ENCODE measurements at regions not wholly inside any gene's neighbourhood (a gene's known extent, or its start where the extent isn't known, plus 50 kb on each side); places are given as distances from the start of the nearest gene placed in this dataset.

GRCh38 chr12:25827141-25827540, 131.3 kb upstream of the RASSF8 start:
- H3K79me2 ChIP-seq (ENCODE audit: control insufficient read depth, insufficient read depth, low read length) = no peaks in the 10 kb centered on the region
- H3K27me3 ChIP-seq (ENCODE audit: control insufficient read depth, extremely low read depth, insufficient read depth, low read length) = no peaks in the 10 kb centered on the region
- TF ChIP-seq CTCF (optimal IDR thresholded peaks at IDR 0.05 in 1 of 3, IDR thresholded peaks at IDR 0.05 in 1 of 3, conservative IDR thresholded peaks at IDR 0.05 in 1 of 3; ENCODE audit: extremely low read depth in 1 of 3, insufficient read depth in 2 of 3, low read length in 3 of 3) = no peak
- TF ChIP-seq EZH2 (IDR thresholded peaks at IDR 0.05; ENCODE audit: low read length) = no peak
- H3K4me3 ChIP-seq (ENCODE audit: control insufficient read depth in 2 of 3, extremely low read depth in 1 of 3, insufficient read depth in 2 of 3, low read depth in 1 of 3, low read length in 3 of 3) = no peak overlapping the region
- no peaks in the 10 kb centered on the region for H4K20me1 ChIP-seq (ENCODE audit: control insufficient read depth, extremely low read depth, insufficient read depth, low read length)
- no peak overlapping the region for H3K27ac ChIP-seq (ENCODE audit: control insufficient read depth, insufficient read depth, low read length)
- no peaks in the 10 kb centered on the region for H3K9me3 ChIP-seq (ENCODE audit: control insufficient read depth, low read depth, low read length)
- dilution Hi-C loops (cut with MboI; ENCODE audit: extremely low pct_ligation_motif_present, low sequenced_read_pairs) = no loop called here
- H3K4me2 ChIP-seq (ENCODE audit: control insufficient read depth, extremely low read depth, insufficient read depth, low read depth, low read length) = no peak overlapping the region
- FAIRE-seq (no peak), DNase-seq (ENCODE audit: low read depth, low spot score) (no peak)
- no peaks in the 10 kb centered on the region for H3K36me3 ChIP-seq (ENCODE audit: control insufficient read depth in 2 of 2, extremely low read depth in 1 of 2, insufficient read depth in 2 of 2, low read length in 2 of 2)
- H3K4me1 ChIP-seq (ENCODE audit: control insufficient read depth, extremely low read depth, insufficient read depth, low read length) = no peaks in the 10 kb centered on the region
- no peak overlapping the region for H2AFZ ChIP-seq (ENCODE audit: control insufficient read depth, low read length)
- no peak overlapping the region for H3K9ac ChIP-seq (ENCODE audit: control insufficient read depth, extremely low read depth, insufficient read depth, low read length)
- H3K9me1 ChIP-seq (ENCODE audit: control insufficient read depth, extremely low read depth, insufficient read depth, low read length) = no peaks in the 10 kb centered on the region

GRCh38 chr12:25827747-25828146, 130.7 kb upstream of the RASSF8 start:
- TF ChIP-seq EZH2 (IDR thresholded peaks at IDR 0.05; ENCODE audit: low read length) = no peak
- Histone ChIP-seq H3K9ac (ENCODE audit: control insufficient read depth, extremely low read depth, insufficient read depth, low read length) (no peak overlapping the region), H4K20me1 (ENCODE audit: control insufficient read depth, extremely low read depth, insufficient read depth, low read length) (no peaks in the 10 kb centered on the region), H3K79me2 (ENCODE audit: control insufficient read depth, insufficient read depth, low read length) (no peaks in the 10 kb centered on the region), H3K4me2 (ENCODE audit: control insufficient read depth, extremely low read depth, insufficient read depth, low read depth, low read length) (no peak overlapping the region), H3K9me1 (ENCODE audit: control insufficient read depth, extremely low read depth, insufficient read depth, low read length) (no peaks in the 10 kb centered on the region), H3K36me3 (ENCODE audit: control insufficient read depth in 2 of 2, extremely low read depth in 1 of 2, insufficient read depth in 2 of 2, low read length in 2 of 2) (no peaks in the 10 kb centered on the region), H3K27me3 (ENCODE audit: control insufficient read depth, extremely low read depth, insufficient read depth, low read length) (no peaks in the 10 kb centered on the region), H2AFZ (ENCODE audit: control insufficient read depth, low read length) (no peak overlapping the region), H3K27ac (ENCODE audit: control insufficient read depth, insufficient read depth, low read length) (no peak overlapping the region), H3K4me3 (ENCODE audit: control insufficient read depth in 2 of 3, extremely low read depth in 1 of 3, insufficient read depth in 2 of 3, low read depth in 1 of 3, low read length in 3 of 3) (no peak overlapping the region), H3K4me1 (ENCODE audit: control insufficient read depth, extremely low read depth, insufficient read depth, low read length) (no peaks in the 10 kb centered on the region), H3K9me3 (ENCODE audit: control insufficient read depth, low read depth, low read length) (no peaks in the 10 kb centered on the region)
- no peak for DNase-seq (ENCODE audit: low read depth, low spot score)
- FAIRE-seq = no peak
- dilution Hi-C loops (cut with MboI; ENCODE audit: extremely low pct_ligation_motif_present, low sequenced_read_pairs) = no loop called here

- H3K36me3 ChIP-seq (ENCODE audit: control insufficient read depth in 2 of 2, extremely low read depth in 1 of 2, insufficient read depth in 2 of 2, low read length in 2 of 2) = no peaks in the 10 kb centered on the region
- H3K79me2 ChIP-seq (ENCODE audit: control insufficient read depth, insufficient read depth, low read length) = no peaks in the 10 kb centered on the region
- no peaks in the 10 kb centered on the region for H3K27me3 ChIP-seq (ENCODE audit: control insufficient read depth, extremely low read depth, insufficient read depth, low read length)
- H3K27ac ChIP-seq (ENCODE audit: control insufficient read depth, insufficient read depth, low read length) = no peak overlapping the region
- no peak overlapping the region for H3K4me2 ChIP-seq (ENCODE audit: control insufficient read depth, extremely low read depth, insufficient read depth, low read depth, low read length)
- no peaks in the 10 kb centered on the region for H3K4me1 ChIP-seq (ENCODE audit: control insufficient read depth, extremely low read depth, insufficient read depth, low read length)
- no peaks in the 10 kb centered on the region for H3K9me1 ChIP-seq (ENCODE audit: control insufficient read depth, extremely low read depth, insufficient read depth, low read length)
- no peak overlapping the region for H3K4me3 ChIP-seq (ENCODE audit: control insufficient read depth in 2 of 3, extremely low read depth in 1 of 3, insufficient read depth in 2 of 3, low read depth in 1 of 3, low read length in 3 of 3)
- TF ChIP-seq EZH2 (IDR thresholded peaks at IDR 0.05; ENCODE audit: low read length) = no peak
- TF ChIP-seq CTCF (optimal IDR thresholded peaks at IDR 0.05 in 1 of 3, IDR thresholded peaks at IDR 0.05 in 1 of 3, conservative IDR thresholded peaks at IDR 0.05 in 1 of 3; ENCODE audit: extremely low read depth in 1 of 3, insufficient read depth in 2 of 3, low read length in 3 of 3) = no peak
- no peak overlapping the region for H2AFZ ChIP-seq (ENCODE audit: control insufficient read depth, low read length)
- no peaks in the 10 kb centered on the region for H4K20me1 ChIP-seq (ENCODE audit: control insufficient read depth, extremely low read depth, insufficient read depth, low read length)
- DNase-seq (ENCODE audit: low read depth, low spot score) (no peak), FAIRE-seq (no peak)
- H3K9me3 ChIP-seq (ENCODE audit: control insufficient read depth, low read depth, low read length) = no peaks in the 10 kb centered on the region
- no peak overlapping the region for H3K9ac ChIP-seq (ENCODE audit: control insufficient read depth, extremely low read depth, insufficient read depth, low read length)
- dilution Hi-C loops (cut with MboI; ENCODE audit: extremely low pct_ligation_motif_present, low sequenced_read_pairs) = no loop called here
These were observed 130.3 kb upstream of the RASSF8 start for GRCh38 chr12:25828188-25828587.
